Adrenal gland (tissue), 5 donors: ENCODE measurements at regions not wholly inside any gene's neighbourhood (a gene's known extent, or its start where the extent isn't known, plus 50 kb on each side); places are given as distances from the start of the nearest gene placed in this dataset.

Experiments used
- CTCF ChIP-seq, 6 experiments: fragments of 450-650 bp in 4 of 6; fragments of 200-600 bp in 2 of 6; sonication (generic) in 1 of 6; IDR thresholded peaks; 1 replicate in 5 of 6; 2 replicates in 1 of 6; pipeline versions ENCODE4 v1.5.1 to v1.8.0; 2016 to 2021; ENCODE audit warnings: antibody characterized with exemption in 6 of 6, mild to moderate bottlenecking in 2 of 6, moderate library complexity in 1 of 6
- POLR2A ChIP-seq, 2 donors: fragments of 450-650 bp; IDR thresholded peaks; one replicate each; pipeline ENCODE4 v1.6.1; 2017; ENCODE audit warnings: antibody characterized with exemption in 2 of 2, mild to moderate bottlenecking in 2 of 2, moderate library complexity in 1 of 2
- donor health status: DM: no; HTN: no; CAD: no.

- TF ChIP-seq CTCF (IDR thresholded peaks at IDR 0.05) (no peak), POLR2A (IDR thresholded peaks at IDR 0.05) (no peak)
Observed at GRCh38 chr3:134707908-134708597, 57.2 kb upstream of the KY start.
